ENCODE measurements at regions not wholly inside any gene's neighbourhood (a gene's known extent, or its start where the extent isn't known, plus 50 kb on each side); places are given as distances from the start of the nearest gene placed in this dataset.

GRCh38 chr1:234735916-234736315 is 125.9 kb upstream of the IRF2BP2 start:
- Mint-ChIP-seq H3K27me3 (no peaks in the 10 kb centered on the region), H3K9me3 (ENCODE audit: insufficient read depth) (no peaks in the 10 kb centered on the region), H3K4me3 (no peak overlapping the region), H3K4me1 (peaks cover 14% of the 10 kb centered on the region), H3K27ac (no peak overlapping the region)
- intact Hi-C loops (cut with micrococcal nuclease): no loop called here
- H3K4me1 ChIP-seq (ENCODE audit: control insufficient read depth in 2 of 2, insufficient read depth in 2 of 2, low read length in 2 of 2): peaks cover 14% of the 10 kb centered on the region in 2 donors
- no peaks in the 10 kb centered on the region for H3K36me3 ChIP-seq (replicated peaks in 1 of 2; ENCODE audit: control extremely low read depth in 1 of 2, control insufficient read depth in 1 of 2, extremely low read depth in 1 of 2, insufficient read depth in 2 of 2, low read length in 1 of 2)
- no peaks in the 10 kb centered on the region for H3K79me2 ChIP-seq (ENCODE audit: control insufficient read depth, insufficient read depth, low read length)
- H3K27ac ChIP-seq (ENCODE audit: low read length in 2 of 2): no peak overlapping the region
- no peak for DNase-seq
- CTCF ChIA-PET: no interaction called here
- 95% methylated on average over 12 of the region's 14 CpGs for WGBS (ENCODE audit: insufficient coverage)
- H2AFZ ChIP-seq (ENCODE audit: insufficient read depth, low read depth, low read length, poor library complexity, severe bottlenecking): no peak overlapping the region
- no peak for ATAC-seq (ENCODE audit: low read depth)
- H3K27me3 ChIP-seq (replicated peaks in 1 of 4; ENCODE audit: control extremely low read depth in 1 of 4, control insufficient read depth in 3 of 4, insufficient read depth in 4 of 4, low read length in 3 of 4): no peaks in the 10 kb centered on the region
- no peaks in the 10 kb centered on the region for H3K9me3 ChIP-seq (ENCODE audit: control extremely low read depth in 1 of 3, control insufficient read depth in 2 of 3, insufficient read depth in 1 of 3, low read length in 2 of 3)
- H4K20me1 ChIP-seq (ENCODE audit: control insufficient read depth, insufficient read depth, low read length, poor library complexity, severe bottlenecking): no peaks in the 10 kb centered on the region
- TF ChIP-seq CTCF (IDR thresholded peaks at IDR 0.05): no peak
- no peak for TF ChIP-seq EZH2 (IDR thresholded peaks at IDR 0.05; ENCODE audit: borderline replicate concordance, insufficient read depth, low read depth, low read length, poor library complexity, severe bottlenecking)
- H3K4me3 ChIP-seq (ENCODE audit: control extremely low read depth in 1 of 5, extremely low read depth in 1 of 5, insufficient read depth in 1 of 5, low read depth in 2 of 5, low read length in 4 of 5): no peak overlapping the region
- H3K9ac ChIP-seq (ENCODE audit: low read length): no peak overlapping the region
- POLR2A ChIA-PET: interaction anchor here (0.9 to 1.0 kb wide), 2 partner anchors 12 to 124 kb away, joined by 3 read pairs; no protein-coding TSS in a partner anchor
- no peak overlapping the region for H3K4me2 ChIP-seq (replicated peaks; ENCODE audit: low read depth, low read length, poor library complexity, severe bottlenecking)

- ChIA-PET POLR2A (interaction anchor here (0.9 to 1.0 kb wide), 2 partner anchors 11 to 123 kb away, joined by 3 read pairs; no protein-coding TSS in a partner anchor), CTCF (no interaction called here)
- Histone ChIP-seq H2AFZ (ENCODE audit: insufficient read depth, low read depth, low read length, poor library complexity, severe bottlenecking) (no peak overlapping the region), H3K9ac (ENCODE audit: low read length) (no peak overlapping the region), H3K79me2 (ENCODE audit: control insufficient read depth, insufficient read depth, low read length) (no peaks in the 10 kb centered on the region), H3K4me2 (replicated peaks; ENCODE audit: low read depth, low read length, poor library complexity, severe bottlenecking) (no peak overlapping the region), H4K20me1 (ENCODE audit: control insufficient read depth, insufficient read depth, low read length, poor library complexity, severe bottlenecking) (no peaks in the 10 kb centered on the region), H3K4me1 (ENCODE audit: control insufficient read depth in 2 of 2, insufficient read depth in 2 of 2, low read length in 2 of 2) (peaks cover 18% of the 10 kb centered on the region in 2 donors), H3K9me3 (ENCODE audit: control extremely low read depth in 1 of 3, control insufficient read depth in 2 of 3, insufficient read depth in 1 of 3, low read length in 2 of 3) (no peaks in the 10 kb centered on the region), H3K4me3 (ENCODE audit: control extremely low read depth in 1 of 5, extremely low read depth in 1 of 5, insufficient read depth in 1 of 5, low read depth in 2 of 5, low read length in 4 of 5) (no peak overlapping the region), H3K27ac (ENCODE audit: low read length in 2 of 2) (no peak overlapping the region), H3K36me3 (replicated peaks in 1 of 2; ENCODE audit: control extremely low read depth in 1 of 2, control insufficient read depth in 1 of 2, extremely low read depth in 1 of 2, insufficient read depth in 2 of 2, low read length in 1 of 2) (no peaks in the 10 kb centered on the region), H3K27me3 (replicated peaks in 1 of 4; ENCODE audit: control extremely low read depth in 1 of 4, control insufficient read depth in 3 of 4, insufficient read depth in 4 of 4, low read length in 3 of 4) (no peaks in the 10 kb centered on the region)
- H3K27me3 Mint-ChIP-seq: no peaks in the 10 kb centered on the region
- DNase-seq: no peak
- no peak overlapping the region for H3K27ac Mint-ChIP-seq
- H3K4me1 Mint-ChIP-seq: peaks cover 18% of the 10 kb centered on the region
- intact Hi-C loops (cut with micrococcal nuclease): no loop called here
- TF ChIP-seq EZH2 (IDR thresholded peaks at IDR 0.05; ENCODE audit: borderline replicate concordance, insufficient read depth, low read depth, low read length, poor library complexity, severe bottlenecking) (no peak), CTCF (IDR thresholded peaks at IDR 0.05) (no peak)
- 99% methylated on average over 10 of the region's 14 CpGs for WGBS (ENCODE audit: insufficient coverage)
- H3K9me3 Mint-ChIP-seq (ENCODE audit: insufficient read depth): no peaks in the 10 kb centered on the region
- ATAC-seq (ENCODE audit: low read depth): no peak
- no peak overlapping the region for H3K4me3 Mint-ChIP-seq
Observed at GRCh38 chr1:234735476-234735875, 125.5 kb upstream of the IRF2BP2 start.
